GM10266 (cell line): ENCODE measurements at regions not wholly inside any gene's neighbourhood (a gene's known extent, or its start where the extent isn't known, plus 50 kb on each side); places are given as distances from the start of the nearest gene placed in this dataset.

Experiments
- DNase-seq: peaks from one replicate; pipeline ENCODE4 v3.0.0; 2012; ENCODE audit errors: extremely low spot score
- CTCF ChIP-seq: IDR thresholded peaks from 2 replicates; pipeline ENCODE4 v1.5.1; 2012; ENCODE audit warnings: mild to moderate bottlenecking, low read depth; ENCODE audit not compliant: control insufficient read depth, insufficient read depth; ENCODE audit errors: missing control alignments

- no peak for TF ChIP-seq CTCF
- DNase-seq: no peak
These were observed 253.6 kb upstream of the MKLN1 start for GRCh38 chr7:131074043-131074442.

- TF ChIP-seq CTCF: no peak
- no peak for DNase-seq
These were observed 253.1 kb upstream of the MKLN1 start for GRCh38 chr7:131074585-131074984.

DNA sequence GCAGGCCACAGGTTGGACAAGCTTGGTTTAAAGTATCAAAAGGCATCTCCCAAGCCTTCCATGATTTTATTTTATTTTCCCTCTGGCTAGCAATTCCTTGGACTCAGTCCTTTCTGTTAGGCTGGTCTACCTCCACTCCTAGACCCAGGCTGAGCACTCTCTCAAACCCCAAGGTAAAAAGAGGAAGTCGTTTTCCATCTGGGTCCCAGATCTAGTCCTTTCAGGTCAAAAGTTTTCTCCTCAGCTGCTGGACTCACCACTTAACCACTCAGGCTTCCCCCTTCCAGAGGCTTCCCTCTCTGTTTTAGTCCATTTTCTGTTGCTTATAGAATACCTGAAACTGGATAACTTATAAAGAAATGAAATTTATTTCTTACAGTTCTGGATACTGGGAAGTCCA, 252.3 kb upstream of the MKLN1 start:
- DNase-seq: no peak
- no peak for TF ChIP-seq CTCF

- no peak for TF ChIP-seq CTCF
- no peak for DNase-seq
These were observed 251.6 kb upstream of the MKLN1 start for GRCh38 chr7:131076032-131076431.

GRCh38 chr7:131076711-131077181, 250.9 kb upstream of the MKLN1 start:
- DNase-seq: no peak
- no peak for TF ChIP-seq CTCF

DNA sequence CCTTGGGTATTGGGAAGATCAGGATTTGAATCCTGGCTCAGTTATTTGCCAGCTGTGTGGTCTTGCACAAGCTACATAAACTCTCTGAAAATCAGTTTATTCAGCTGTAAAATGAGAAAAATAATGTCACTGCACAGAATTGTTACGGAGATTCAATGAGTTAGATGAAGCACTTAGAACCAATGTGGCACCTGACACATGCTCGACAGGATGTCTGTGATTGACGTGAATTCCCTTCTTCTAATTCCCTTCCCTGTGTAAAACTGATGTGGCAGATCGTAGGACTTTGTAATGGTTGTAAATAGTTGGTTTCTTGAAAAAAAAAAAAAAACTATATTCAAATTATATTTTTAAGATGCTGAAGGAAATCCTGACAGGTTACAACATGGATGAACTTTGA, 249.9 kb upstream of the MKLN1 start:
- no peak for DNase-seq
- no peak for TF ChIP-seq CTCF

GRCh38 chr7:131080754-131081153, 246.9 kb upstream of the MKLN1 start:
- no peak for TF ChIP-seq CTCF
- no peak for DNase-seq
